ENCODE measurements at regions not wholly inside any gene's neighbourhood (a gene's known extent, or its start where the extent isn't known, plus 50 kb on each side); places are given as distances from the start of the nearest gene placed in this dataset.

DNA sequence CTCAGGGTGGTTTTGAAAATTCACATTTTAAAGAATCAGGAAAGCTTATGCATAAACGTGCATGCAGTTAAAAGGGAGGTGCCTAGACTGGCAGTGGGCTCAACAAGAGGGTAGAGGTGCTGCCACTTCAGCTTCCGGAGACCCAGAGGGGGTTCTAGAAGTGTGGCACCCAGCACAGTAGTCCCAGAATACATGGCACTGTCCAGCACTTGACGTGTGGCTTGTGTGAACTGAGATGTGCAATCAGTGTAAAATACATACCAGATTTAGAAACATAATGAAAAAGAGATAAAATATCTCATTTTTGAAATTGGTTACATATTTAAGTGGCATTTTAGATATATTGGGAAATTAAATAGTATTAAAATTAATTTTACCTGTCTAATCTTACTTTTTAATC lies 89.3 kb downstream of the RIN2 start:
- Mint-ChIP-seq H3K4me1 (ENCODE audit: low read depth) (no peaks in the 10 kb centered on the region), H3K36me3 (ENCODE audit: insufficient read depth) (no peaks in the 10 kb centered on the region), H3K4me3 (no peak overlapping the region), H3K9me3 (peaks cover 3% of the 10 kb centered on the region), H3K27me3 (ENCODE audit: low read depth) (peaks cover 14% of the 10 kb centered on the region)
- no peak for ATAC-seq
- no peak for DNase-seq

DNA sequence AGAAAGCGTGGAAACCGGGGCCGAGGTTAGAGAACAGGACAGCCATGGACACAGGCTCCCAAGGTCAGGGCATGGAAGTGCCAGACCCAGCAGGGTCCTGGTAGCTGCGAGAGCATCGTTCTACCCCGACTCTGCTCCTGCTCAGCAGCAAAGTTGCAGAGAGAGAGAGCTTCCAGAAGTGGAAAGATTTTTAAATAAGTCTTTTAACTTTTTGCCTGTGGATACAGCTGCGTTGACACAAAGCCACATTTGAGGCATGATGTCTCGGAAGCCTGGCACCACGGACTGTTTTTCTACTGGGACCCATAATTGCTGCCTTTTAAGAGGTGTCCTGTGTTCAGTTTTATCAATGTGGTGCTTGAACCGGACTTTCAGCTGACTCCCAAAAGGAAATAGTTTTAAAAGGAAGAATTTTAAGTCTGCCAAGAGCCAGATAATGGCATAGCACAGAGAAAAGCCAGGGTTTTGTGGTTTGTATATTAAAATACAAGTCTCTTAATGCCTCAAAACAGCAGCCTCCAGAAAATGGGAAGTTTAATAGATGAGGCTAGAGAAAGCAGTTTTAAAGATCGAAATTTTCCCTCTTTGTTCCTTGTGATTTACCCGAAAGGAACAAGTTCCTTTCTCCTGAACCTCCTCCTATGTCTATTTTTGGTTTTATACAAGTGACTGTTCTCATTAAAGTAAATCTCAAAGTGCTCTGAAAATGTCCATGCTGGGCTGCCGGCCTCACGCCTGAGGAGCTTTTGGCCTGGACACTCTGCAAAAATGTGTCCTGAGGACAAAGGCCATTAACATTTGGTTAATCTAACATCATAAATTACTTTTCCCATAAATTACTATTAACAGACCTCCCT lies 91.5 kb downstream of the RIN2 start:
- H3K4me1 Mint-ChIP-seq (ENCODE audit: low read depth), result no peaks in the 10 kb centered on the region
- DNase-seq (no peak), ATAC-seq (no peak)
- H3K27me3 Mint-ChIP-seq (ENCODE audit: low read depth), result peaks cover 12% of the 10 kb centered on the region
- H3K9me3 Mint-ChIP-seq, result no peaks in the 10 kb centered on the region
- H3K4me3 Mint-ChIP-seq, result no peak overlapping the region
- H3K36me3 Mint-ChIP-seq (ENCODE audit: insufficient read depth), result no peaks in the 10 kb centered on the region

DNA sequence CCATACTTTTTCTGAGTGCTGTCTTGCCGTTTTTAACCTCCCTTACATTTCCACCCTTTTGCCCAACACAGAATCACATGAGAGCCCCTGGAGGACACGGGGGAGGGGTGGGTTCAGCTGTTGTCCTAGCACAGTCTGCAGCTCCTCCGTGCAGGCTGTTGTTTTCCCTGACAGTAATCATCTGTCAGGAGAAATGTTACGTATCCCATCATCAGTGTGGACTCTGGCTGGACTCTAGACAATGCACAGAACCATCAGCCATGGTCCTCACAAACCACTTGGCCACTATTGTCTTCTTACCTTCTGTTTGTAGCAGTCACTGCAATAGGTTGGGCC lies 92.1 kb downstream of the RIN2 start:
- H3K36me3 Mint-ChIP-seq (ENCODE audit: insufficient read depth), result no peaks in the 10 kb centered on the region
- ATAC-seq, result no peak
- no peaks in the 10 kb centered on the region for H3K9me3 Mint-ChIP-seq
- DNase-seq, result no peak
- no peaks in the 10 kb centered on the region for H3K4me1 Mint-ChIP-seq (ENCODE audit: low read depth)
- no peak overlapping the region for H3K4me3 Mint-ChIP-seq
- peaks cover 12% of the 10 kb centered on the region for H3K27me3 Mint-ChIP-seq (ENCODE audit: low read depth)

DNA sequence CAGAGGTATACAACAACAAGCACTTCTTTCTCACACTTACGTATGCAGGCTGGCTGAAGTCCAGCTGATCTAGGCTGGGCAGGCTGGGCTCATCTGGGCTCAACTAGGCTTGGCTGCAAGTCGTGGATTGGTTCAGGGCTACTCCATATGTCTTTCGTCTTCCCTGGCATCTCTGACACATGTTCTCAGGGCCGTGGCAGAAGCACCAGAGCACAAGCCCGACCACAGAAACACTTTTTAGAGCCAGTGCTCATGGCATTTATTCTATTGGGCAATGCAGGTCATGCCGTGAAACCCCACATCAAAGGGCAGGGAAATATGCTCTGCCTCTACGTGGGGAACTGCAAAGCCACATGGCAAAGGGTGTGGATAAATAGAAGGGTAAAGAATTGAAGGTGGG lies 93.8 kb downstream of the RIN2 start:
- ATAC-seq, result no peak
- Mint-ChIP-seq H3K27me3 (ENCODE audit: low read depth) (peaks cover 14% of the 10 kb centered on the region), H3K4me1 (ENCODE audit: low read depth) (no peaks in the 10 kb centered on the region)

DNA sequence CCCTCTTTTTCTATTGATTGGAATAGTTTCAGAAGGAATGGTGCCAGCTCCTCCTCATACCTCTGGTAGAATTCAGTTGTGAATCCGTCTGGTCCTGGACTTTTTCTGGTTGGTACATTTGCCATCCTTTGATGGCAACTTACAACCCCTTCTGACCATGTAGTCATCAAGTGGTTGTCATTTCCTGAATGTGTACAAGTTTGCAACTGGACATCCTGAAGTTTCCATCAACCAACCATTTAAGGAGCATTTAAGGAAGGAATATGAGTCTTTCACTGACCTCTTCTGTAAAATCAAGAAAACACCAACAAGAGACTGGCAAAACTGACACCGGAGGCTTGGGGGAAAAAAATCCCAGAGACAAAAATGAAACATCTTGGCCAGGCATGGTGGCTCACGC lies 97.4 kb downstream of the RIN2 start:
- Mint-ChIP-seq H3K36me3 (ENCODE audit: insufficient read depth) (no peaks in the 10 kb centered on the region), H3K4me1 (ENCODE audit: low read depth) (no peaks in the 10 kb centered on the region), H3K27me3 (ENCODE audit: low read depth) (peaks cover 5% of the 10 kb centered on the region), H3K4me3 (no peak overlapping the region), H3K9me3 (no peaks in the 10 kb centered on the region)
- no peak for ATAC-seq
- DNase-seq, result no peak

More for the DNA sequence above, 93.8 kb downstream of the RIN2 start:
- Mint-ChIP-seq H3K9me3 (no peaks in the 10 kb centered on the region), H3K4me3 (no peak overlapping the region), H3K36me3 (ENCODE audit: insufficient read depth) (no peaks in the 10 kb centered on the region)
- no peak for DNase-seq

DNA sequence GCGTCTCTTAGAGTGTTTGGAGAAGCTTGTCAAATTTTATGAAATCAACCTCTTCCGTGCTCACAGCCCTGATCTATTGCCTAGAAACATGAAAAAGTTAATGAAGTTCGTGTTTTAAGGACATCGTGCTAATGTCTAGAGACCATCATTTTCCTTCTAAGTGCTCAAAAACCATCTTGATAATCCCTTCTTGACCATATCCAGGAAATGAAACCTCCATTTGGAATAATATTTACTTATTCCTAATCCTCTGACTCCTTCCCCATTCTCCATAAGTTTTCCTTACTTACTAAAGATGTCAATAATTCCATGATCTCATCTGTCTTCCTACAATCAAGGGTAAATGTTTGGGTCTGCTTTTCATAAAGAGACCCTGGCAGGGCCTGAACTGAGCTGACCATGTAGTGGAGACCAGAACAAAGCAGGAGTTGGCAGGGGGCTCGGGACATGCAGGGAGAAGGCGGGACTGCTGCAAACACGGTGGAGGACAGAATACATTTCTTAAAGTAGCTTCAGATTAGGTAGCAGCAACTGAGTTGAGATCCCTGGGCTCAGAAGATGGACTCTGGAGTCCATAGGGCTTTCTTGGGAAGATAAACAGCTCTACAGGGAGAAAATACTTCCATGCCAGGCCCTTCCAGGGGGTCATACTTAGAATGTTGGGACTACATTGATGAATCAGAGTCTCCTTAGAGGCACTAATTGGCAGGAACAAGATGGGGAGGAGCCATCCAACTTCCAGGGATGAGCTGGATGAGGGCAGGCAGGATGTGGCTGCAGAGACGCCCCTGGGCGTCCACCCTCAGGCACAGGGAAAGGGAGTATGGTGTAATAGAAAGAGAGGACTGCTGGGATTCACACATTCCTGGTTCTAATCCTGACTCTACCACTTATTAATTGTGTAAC lies 100.7 kb downstream of the RIN2 start:
- Mint-ChIP-seq H3K4me3 (no peak overlapping the region), H3K36me3 (ENCODE audit: insufficient read depth) (no peaks in the 10 kb centered on the region), H3K4me1 (ENCODE audit: low read depth) (no peaks in the 10 kb centered on the region), H3K9me3 (no peaks in the 10 kb centered on the region), H3K27me3 (ENCODE audit: low read depth) (peaks cover 9% of the 10 kb centered on the region)
- ATAC-seq (no peak), DNase-seq (no peak)

DNA sequence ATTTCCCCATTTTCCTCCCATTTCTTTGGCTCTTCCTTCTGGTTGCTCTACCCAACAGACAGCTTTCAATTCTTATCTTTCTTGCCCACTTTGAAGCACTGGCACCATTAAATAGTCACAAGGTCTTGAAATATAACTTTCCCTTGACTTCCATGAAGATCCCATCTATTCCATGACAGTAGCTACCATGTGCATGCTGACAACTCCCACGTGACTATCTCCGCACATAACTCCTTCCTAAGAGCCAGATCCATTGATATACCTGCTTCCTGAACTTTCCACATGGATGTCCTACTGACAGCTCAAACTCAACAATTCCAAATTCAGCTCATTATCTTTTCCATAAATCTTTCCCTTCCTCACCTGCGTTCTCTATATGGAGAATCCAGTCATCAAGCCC lies 101.4 kb downstream of the RIN2 start:
- H3K9me3 Mint-ChIP-seq, result no peaks in the 10 kb centered on the region
- no peak for DNase-seq
- H3K4me1 Mint-ChIP-seq (ENCODE audit: low read depth), result no peaks in the 10 kb centered on the region
- H3K4me3 Mint-ChIP-seq, result no peak overlapping the region
- peaks cover 9% of the 10 kb centered on the region for H3K27me3 Mint-ChIP-seq (ENCODE audit: low read depth)
- no peak for ATAC-seq
- no peaks in the 10 kb centered on the region for H3K36me3 Mint-ChIP-seq (ENCODE audit: insufficient read depth)

DNA sequence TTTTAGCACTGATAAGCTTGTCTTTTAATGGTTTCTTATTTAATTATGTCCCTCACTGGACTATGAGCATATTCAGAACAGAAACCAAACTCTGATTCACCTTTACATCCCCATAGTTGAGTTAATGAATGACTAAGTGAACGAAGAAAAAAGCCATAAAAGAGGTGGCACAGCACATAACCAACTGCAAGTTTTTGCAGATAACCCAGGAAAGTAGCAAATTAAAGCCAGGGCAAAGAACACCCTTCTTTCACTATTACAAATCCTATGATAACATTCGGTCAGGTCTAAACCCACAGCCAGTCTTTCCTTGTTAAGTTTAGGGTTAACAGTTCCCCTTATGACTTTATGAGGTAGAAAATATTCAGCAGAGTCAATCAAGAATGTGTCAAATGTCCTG lies 102.7 kb downstream of the RIN2 start:
- Mint-ChIP-seq H3K9me3 (no peaks in the 10 kb centered on the region), H3K36me3 (ENCODE audit: insufficient read depth) (no peaks in the 10 kb centered on the region), H3K4me3 (no peak overlapping the region), H3K4me1 (ENCODE audit: low read depth) (no peaks in the 10 kb centered on the region), H3K27me3 (ENCODE audit: low read depth) (peaks cover 5% of the 10 kb centered on the region)
- no peak for ATAC-seq
- DNase-seq, result no peak

DNA sequence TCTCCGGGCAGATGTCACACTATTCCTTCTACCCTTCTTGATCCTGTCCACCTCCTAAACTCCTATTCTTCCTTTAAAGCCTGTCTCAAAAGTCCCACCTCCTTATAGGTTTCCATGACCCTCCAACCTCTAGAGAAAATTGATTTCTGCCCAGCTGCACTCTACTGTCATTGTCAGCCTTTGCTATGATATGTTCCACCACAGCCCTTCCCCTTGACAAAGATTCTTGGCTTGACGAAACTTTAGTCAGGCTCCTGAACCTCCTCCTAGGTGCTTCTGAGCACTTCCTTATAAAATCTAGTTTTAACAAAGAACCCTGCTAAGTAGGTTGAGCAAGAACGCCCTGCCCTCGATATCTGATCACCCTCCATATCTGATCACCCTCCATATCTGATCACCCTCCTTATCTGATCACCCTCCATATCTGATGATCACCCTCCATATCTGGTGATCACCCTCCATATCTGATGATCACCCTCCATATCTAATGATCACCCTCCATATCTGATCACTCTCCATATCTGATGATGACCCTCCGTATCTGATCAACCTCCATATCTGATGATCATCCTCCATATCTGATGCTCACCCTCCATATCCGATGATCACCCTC lies 103.2 kb downstream of the RIN2 start:
- no peak for ATAC-seq
- no peak for DNase-seq
- no peaks in the 10 kb centered on the region for H3K36me3 Mint-ChIP-seq (ENCODE audit: insufficient read depth)

DNA sequence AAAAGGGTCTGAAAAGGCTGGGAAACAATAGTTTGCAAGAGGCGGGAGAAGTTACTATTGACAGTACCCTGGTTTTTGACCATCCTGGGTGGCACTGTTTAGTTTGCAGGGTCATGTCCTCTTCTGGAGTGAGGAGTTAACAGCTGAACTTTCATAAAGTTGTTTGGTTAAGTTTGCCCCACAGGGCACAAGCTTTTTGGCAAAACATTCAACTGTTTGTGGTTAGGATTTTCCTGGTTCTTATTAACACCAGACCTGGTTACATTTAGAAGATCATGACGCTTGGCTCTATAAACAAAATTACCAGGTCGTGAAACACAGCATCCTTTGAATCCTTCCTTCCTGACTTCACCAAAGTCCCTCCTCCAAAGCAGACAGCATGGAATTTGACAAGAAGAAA lies 106.1 kb downstream of the RIN2 start:
- H3K27me3 Mint-ChIP-seq (ENCODE audit: low read depth), result peaks cover 5% of the 10 kb centered on the region
- DNase-seq (no peak), ATAC-seq (no peak)
- H3K36me3 Mint-ChIP-seq (ENCODE audit: insufficient read depth), result no peaks in the 10 kb centered on the region
- no peak overlapping the region for H3K4me3 Mint-ChIP-seq
- H3K9me3 Mint-ChIP-seq, result no peaks in the 10 kb centered on the region
- no peaks in the 10 kb centered on the region for H3K4me1 Mint-ChIP-seq (ENCODE audit: low read depth)

More for the DNA sequence above, 103.2 kb downstream of the RIN2 start:
- Mint-ChIP-seq H3K4me3 (no peak overlapping the region), H3K4me1 (ENCODE audit: low read depth) (no peaks in the 10 kb centered on the region), H3K9me3 (no peaks in the 10 kb centered on the region), H3K27me3 (ENCODE audit: low read depth) (peaks cover 5% of the 10 kb centered on the region)

DNA sequence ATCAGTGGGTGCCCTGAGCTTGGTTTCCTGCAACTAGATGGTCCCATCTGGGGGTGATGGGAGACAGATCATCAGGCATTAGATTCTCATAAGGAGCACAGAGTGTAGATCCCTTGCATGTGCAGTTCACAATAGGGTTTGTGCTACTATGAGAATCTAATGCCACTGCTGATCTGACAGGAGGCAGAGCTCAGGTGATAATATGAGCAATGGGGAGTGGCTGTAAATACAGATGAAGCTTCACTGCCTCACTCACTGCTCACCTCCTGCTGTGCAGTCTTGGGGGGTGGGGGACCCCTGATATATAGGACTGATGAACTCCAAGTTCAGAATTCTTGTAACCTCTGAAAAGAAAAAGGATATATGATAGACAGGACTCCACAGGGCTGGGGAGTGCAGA lies 108.0 kb downstream of the RIN2 start:
- Mint-ChIP-seq H3K9me3 (no peaks in the 10 kb centered on the region), H3K4me1 (ENCODE audit: low read depth) (no peaks in the 10 kb centered on the region), H3K36me3 (ENCODE audit: insufficient read depth) (no peaks in the 10 kb centered on the region), H3K4me3 (no peak overlapping the region), H3K27me3 (ENCODE audit: low read depth) (peaks cover 5% of the 10 kb centered on the region)
- ATAC-seq (no peak), DNase-seq (no peak)

DNA sequence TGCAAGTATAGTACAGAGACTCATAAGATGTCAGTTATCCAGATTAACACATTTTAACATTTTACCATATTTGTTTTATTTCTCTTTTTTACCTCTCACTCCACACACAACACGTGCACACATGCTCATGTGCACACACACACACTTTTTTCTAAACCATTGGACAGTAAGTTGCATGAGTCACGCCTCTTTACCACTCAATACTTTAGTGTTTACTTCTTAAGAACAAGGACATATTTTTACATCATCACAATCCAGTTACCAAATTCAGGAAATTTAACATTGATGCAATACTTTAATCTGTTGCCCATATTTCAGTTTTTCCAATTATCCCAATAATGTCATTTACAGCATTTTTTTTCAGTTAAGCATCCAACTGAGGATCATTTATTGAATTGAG lies 109.0 kb downstream of the RIN2 start:
- Mint-ChIP-seq H3K27me3 (ENCODE audit: low read depth) (peaks cover 2% of the 10 kb centered on the region), H3K36me3 (ENCODE audit: insufficient read depth) (no peaks in the 10 kb centered on the region), H3K4me3 (no peak overlapping the region), H3K4me1 (ENCODE audit: low read depth) (no peaks in the 10 kb centered on the region), H3K9me3 (no peaks in the 10 kb centered on the region)
- no peak for ATAC-seq
- no peak for DNase-seq

DNA sequence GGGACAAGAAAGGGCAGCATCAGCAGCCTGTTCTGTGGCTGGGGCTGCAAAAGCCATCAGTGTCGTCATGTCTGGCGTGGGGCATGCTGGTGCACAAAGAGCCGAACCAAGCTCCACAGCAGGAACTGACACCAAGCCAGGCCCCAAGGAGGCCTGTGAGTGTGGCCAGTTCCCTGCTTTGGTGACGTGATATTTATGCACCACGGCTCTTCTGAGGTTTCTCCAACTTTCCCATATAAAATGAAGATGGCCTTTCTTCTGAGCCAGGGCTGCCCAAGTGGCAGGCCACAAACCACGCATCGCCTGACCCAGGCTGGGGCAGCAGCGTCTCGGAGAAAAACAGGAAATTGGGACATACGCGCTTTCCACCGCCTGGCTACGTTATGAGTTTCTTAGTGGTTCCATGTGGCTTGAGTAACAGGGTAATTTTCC lies 109.9 kb downstream of the RIN2 start:
- no peak for ATAC-seq
- H3K4me1 Mint-ChIP-seq (ENCODE audit: low read depth), result no peaks in the 10 kb centered on the region

DNA sequence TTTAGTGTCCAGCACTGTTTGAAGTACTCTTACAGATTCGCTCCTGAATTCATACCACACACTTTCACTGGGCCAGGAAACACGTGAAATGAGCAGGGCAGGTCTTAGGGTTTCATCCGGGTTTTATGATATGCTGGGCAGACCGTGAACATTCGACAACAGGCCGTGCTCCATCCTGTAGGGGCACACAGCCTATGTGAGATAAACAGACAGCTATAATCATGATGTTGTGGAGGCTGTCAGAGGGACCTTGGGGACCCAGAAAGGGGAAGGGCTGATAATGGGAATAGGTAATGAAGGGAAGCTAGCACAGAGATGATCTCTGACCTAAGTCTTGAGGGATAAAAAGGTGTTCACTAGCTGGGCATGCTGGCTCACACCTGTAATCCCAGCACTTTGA lies 110.4 kb downstream of the RIN2 start:
- H3K4me3 Mint-ChIP-seq, result no peak overlapping the region
- ATAC-seq (no peak), DNase-seq (no peak)
- no peaks in the 10 kb centered on the region for H3K9me3 Mint-ChIP-seq
- H3K27me3 Mint-ChIP-seq (ENCODE audit: low read depth), result no peaks in the 10 kb centered on the region
- no peaks in the 10 kb centered on the region for H3K4me1 Mint-ChIP-seq (ENCODE audit: low read depth)
- H3K36me3 Mint-ChIP-seq (ENCODE audit: insufficient read depth), result no peaks in the 10 kb centered on the region

More for the DNA sequence above, 109.9 kb downstream of the RIN2 start:
- H3K27me3 Mint-ChIP-seq (ENCODE audit: low read depth), result no peaks in the 10 kb centered on the region
- H3K4me3 Mint-ChIP-seq, result no peak overlapping the region
- no peaks in the 10 kb centered on the region for H3K9me3 Mint-ChIP-seq
- no peak for DNase-seq
- H3K36me3 Mint-ChIP-seq (ENCODE audit: insufficient read depth), result no peaks in the 10 kb centered on the region
